Thoracic aorta (tissue), 2 donors: ENCODE measurements at regions not wholly inside any gene's neighbourhood (a gene's known extent, or its start where the extent isn't known, plus 50 kb on each side); places are given as distances from the start of the nearest gene placed in this dataset.

Experiments
- ATAC-seq: fragments of 150-250 bp; one replicate; pipeline ENCODE4 v1.8.0; 2017; ENCODE audit warnings: low read depth; ENCODE audit not compliant: insufficient number of reproducible peaks, low FRiP score
- DNase-seq: peaks from one replicate; pipeline ENCODE4 v3.0.0-alpha.2; 2020; ENCODE audit warnings: low spot score
- H3K27ac ChIP-seq, 2 donors: fragments of 200-600 bp; sonication (generic); 1 replicate in 1 of 2; 2 replicates in 1 of 2; pipeline ENCODE4 v1.5.1; 2016; ENCODE audit warnings: mild to moderate bottlenecking in 2 of 2, moderate library complexity in 2 of 2
- H3K27me3 ChIP-seq: fragments of 200-600 bp; sonication (generic); replicated peaks from 2 replicates; pipeline ENCODE4 v1.6.0; 2016; ENCODE audit warnings: mild to moderate bottlenecking; ENCODE audit not compliant: insufficient read depth
- H3K36me3 ChIP-seq: fragments of 200-600 bp; sonication (generic); one replicate; pipeline ENCODE4 v1.5.1; 2016
- H3K4me1 ChIP-seq, 2 donors: fragments of 200-600 bp; sonication (generic); 1 replicate in 1 of 2; 2 replicates in 1 of 2; pipeline versions ENCODE4 v1.5.1 to v1.6.0; 2016; ENCODE audit warnings: low read depth in 2 of 2, mild to moderate bottlenecking in 1 of 2; ENCODE audit not compliant: control insufficient read depth in 1 of 2
- H3K4me3 ChIP-seq: fragments of 200-600 bp; sonication (generic); 2 replicates; pipeline ENCODE4 v1.5.1; 2016; ENCODE audit warnings: mild to moderate bottlenecking
- H3K9me3 ChIP-seq: fragments of 200-600 bp; sonication (generic); 2 replicates; pipeline ENCODE4 v1.5.1; 2016
- TF ChIP-seq, protein P1 (sequence below): fragments of 200-600 bp; sonication (generic); IDR thresholded peaks from one replicate; pipeline ENCODE4 v1.5.1; 2019; ENCODE audit warnings: antibody characterized with exemption

- DNase-seq: no peak
Observed at GRCh38 chr4:119695216-119695615, 66.6 kb upstream of the PDE5A start.

DNA sequence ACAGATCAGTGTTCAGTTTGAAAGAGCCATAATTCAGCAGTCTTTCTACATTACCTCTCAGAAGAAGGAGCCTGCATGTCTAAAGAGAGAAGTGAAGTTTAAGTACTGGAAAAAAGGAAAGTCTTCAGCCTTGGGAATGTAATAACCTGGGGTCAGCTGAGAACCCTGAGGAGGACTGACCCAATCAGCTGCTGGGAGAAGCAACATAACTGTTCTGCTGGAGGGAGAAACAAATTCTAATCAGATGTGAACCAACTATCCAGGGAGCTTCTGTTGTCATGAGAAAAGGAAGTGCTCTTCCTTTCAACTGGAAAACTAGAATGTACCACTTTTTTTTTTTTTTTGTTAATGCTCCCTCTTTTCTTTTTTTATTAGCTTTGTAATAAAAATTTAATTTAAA is 64.5 kb upstream of the PDE5A start:
- H3K4me1 ChIP-seq: peaks cover 7 to 21% of the 10 kb centered on the region in 2 donors
- no peak overlapping the region for H3K4me3 ChIP-seq
- TF ChIP-seq, protein P1, sequence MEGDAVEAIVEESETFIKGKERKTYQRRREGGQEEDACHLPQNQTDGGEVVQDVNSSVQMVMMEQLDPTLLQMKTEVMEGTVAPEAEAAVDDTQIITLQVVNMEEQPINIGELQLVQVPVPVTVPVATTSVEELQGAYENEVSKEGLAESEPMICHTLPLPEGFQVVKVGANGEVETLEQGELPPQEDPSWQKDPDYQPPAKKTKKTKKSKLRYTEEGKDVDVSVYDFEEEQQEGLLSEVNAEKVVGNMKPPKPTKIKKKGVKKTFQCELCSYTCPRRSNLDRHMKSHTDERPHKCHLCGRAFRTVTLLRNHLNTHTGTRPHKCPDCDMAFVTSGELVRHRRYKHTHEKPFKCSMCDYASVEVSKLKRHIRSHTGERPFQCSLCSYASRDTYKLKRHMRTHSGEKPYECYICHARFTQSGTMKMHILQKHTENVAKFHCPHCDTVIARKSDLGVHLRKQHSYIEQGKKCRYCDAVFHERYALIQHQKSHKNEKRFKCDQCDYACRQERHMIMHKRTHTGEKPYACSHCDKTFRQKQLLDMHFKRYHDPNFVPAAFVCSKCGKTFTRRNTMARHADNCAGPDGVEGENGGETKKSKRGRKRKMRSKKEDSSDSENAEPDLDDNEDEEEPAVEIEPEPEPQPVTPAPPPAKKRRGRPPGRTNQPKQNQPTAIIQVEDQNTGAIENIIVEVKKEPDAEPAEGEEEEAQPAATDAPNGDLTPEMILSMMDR: no peak
- no peaks in the 10 kb centered on the region for H3K36me3 ChIP-seq
- DNase-seq (no peak), ATAC-seq (no peak)
- no peak overlapping the region for H3K27ac ChIP-seq
- H3K27me3 ChIP-seq: no peaks in the 10 kb centered on the region
- H3K9me3 ChIP-seq: no peaks in the 10 kb centered on the region

More at GRCh38 chr4:119695216-119695615, 66.6 kb upstream of the PDE5A start:
- Histone ChIP-seq H3K9me3 (no peaks in the 10 kb centered on the region), H3K4me3 (no peak overlapping the region), H3K4me1 (peaks cover 7 to 21% of the 10 kb centered on the region in 2 donors), H3K27me3 (no peaks in the 10 kb centered on the region), H3K36me3 (no peaks in the 10 kb centered on the region), H3K27ac (no peak overlapping the region)
- TF ChIP-seq, protein P1: no peak
- ATAC-seq: no peak

GRCh38 chr4:119692001-119692400 is 63.4 kb upstream of the PDE5A start:
- DNase-seq: peak; percentile 2
- Histone ChIP-seq H3K4me3 (no peak overlapping the region), H3K4me1 (peaks cover 7 to 21% of the 10 kb centered on the region in 2 donors), H3K9me3 (no peaks in the 10 kb centered on the region), H3K36me3 (no peaks in the 10 kb centered on the region), H3K27ac (peak overlapping the region; percentile 15 to 44), H3K27me3 (no peaks in the 10 kb centered on the region)
- TF ChIP-seq, protein P1: no peak
- no peak for ATAC-seq

DNA sequence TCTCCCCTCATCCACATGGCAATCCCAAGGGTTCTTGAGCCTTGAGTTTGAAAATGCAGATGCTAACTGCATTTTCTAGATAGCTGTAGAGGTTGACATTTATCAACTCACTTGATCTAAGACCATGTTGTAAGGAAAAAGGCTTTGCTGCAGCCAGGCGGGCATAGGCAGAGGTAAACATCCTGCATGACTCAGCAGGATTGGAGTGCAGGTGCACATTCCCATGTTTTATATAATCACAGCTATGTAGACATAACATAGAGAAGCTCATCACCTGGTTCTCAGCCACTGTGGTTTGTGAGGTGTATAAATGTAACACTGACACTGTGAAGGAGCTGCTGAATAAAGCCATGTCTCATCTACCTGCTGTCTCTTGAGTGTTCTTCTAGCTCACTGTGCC is 62.3 kb upstream of the PDE5A start:
- Histone ChIP-seq H3K27me3 (no peaks in the 10 kb centered on the region), H3K4me1 (peaks cover 7 to 21% of the 10 kb centered on the region in 2 donors), H3K9me3 (no peaks in the 10 kb centered on the region), H3K36me3 (no peaks in the 10 kb centered on the region), H3K27ac (no peak overlapping the region), H3K4me3 (no peak overlapping the region)
- TF ChIP-seq, protein P1: no peak
- no peak for DNase-seq
- no peak for ATAC-seq

- Histone ChIP-seq H3K4me1 (peaks cover 9 to 23% of the 10 kb centered on the region in 2 donors), H3K27ac (no peak overlapping the region), H3K9me3 (no peaks in the 10 kb centered on the region), H3K4me3 (no peak overlapping the region), H3K36me3 (no peaks in the 10 kb centered on the region), H3K27me3 (no peaks in the 10 kb centered on the region)
- DNase-seq (no peak), ATAC-seq (no peak)
- TF ChIP-seq, protein P1: no peak
Observed at GRCh38 chr4:119688446-119688845, 59.8 kb upstream of the PDE5A start.
